ENCODE measurements at regions not wholly inside any gene's neighbourhood (a gene's known extent, or its start where the extent isn't known, plus 50 kb on each side); places are given as distances from the start of the nearest gene placed in this dataset.

GRCh38 chr11:38246451-38246850, 1648.4 kb upstream of the RAG2 start:
- H3K27me3 ChIP-seq: no peaks in the 10 kb centered on the region
- DNase-seq: no peak
- TF ChIP-seq, protein P1, sequence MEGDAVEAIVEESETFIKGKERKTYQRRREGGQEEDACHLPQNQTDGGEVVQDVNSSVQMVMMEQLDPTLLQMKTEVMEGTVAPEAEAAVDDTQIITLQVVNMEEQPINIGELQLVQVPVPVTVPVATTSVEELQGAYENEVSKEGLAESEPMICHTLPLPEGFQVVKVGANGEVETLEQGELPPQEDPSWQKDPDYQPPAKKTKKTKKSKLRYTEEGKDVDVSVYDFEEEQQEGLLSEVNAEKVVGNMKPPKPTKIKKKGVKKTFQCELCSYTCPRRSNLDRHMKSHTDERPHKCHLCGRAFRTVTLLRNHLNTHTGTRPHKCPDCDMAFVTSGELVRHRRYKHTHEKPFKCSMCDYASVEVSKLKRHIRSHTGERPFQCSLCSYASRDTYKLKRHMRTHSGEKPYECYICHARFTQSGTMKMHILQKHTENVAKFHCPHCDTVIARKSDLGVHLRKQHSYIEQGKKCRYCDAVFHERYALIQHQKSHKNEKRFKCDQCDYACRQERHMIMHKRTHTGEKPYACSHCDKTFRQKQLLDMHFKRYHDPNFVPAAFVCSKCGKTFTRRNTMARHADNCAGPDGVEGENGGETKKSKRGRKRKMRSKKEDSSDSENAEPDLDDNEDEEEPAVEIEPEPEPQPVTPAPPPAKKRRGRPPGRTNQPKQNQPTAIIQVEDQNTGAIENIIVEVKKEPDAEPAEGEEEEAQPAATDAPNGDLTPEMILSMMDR (IDR thresholded peaks at IDR 0.05): no peak
- TF ChIP-seq POLR2A (IDR thresholded peaks at IDR 0.05) (no peak), EP300 (IDR thresholded peaks at IDR 0.05) (no peak)
- no peaks in the 10 kb centered on the region for H3K9me3 ChIP-seq
- intact Hi-C loops (cut with DNase I): no loop called here
- H3K4me3 ChIP-seq: no peak overlapping the region
- no peak overlapping the region for H3K27ac ChIP-seq
- 60 to 80% (median 65%) methylated on average over 1 of the region's 1 CpG for WGBS, 3 donors
- no peaks in the 10 kb centered on the region for H3K36me3 ChIP-seq
- no peaks in the 10 kb centered on the region for H3K4me1 ChIP-seq (ENCODE audit: insufficient read depth)

- H3K36me3 ChIP-seq: no peaks in the 10 kb centered on the region
- intact Hi-C loops (cut with DNase I): no loop called here
- H3K27me3 ChIP-seq: no peaks in the 10 kb centered on the region
- WGBS, 3 donors: 92 to 98% (median 97%) methylated on average over 3 of the region's 3 CpGs
- H3K27ac ChIP-seq: no peak overlapping the region
- H3K9me3 ChIP-seq: peaks cover 0 to 9% of the 10 kb centered on the region in 2 donors
- H3K4me3 ChIP-seq: no peak overlapping the region
- H3K4me1 ChIP-seq (ENCODE audit: insufficient read depth): no peaks in the 10 kb centered on the region
- TF ChIP-seq, protein P1 (IDR thresholded peaks at IDR 0.05): no peak
- no peak for TF ChIP-seq POLR2A (IDR thresholded peaks at IDR 0.05)
- no peak for TF ChIP-seq EP300 (IDR thresholded peaks at IDR 0.05)
- DNase-seq: no peak
Observed at GRCh38 chr11:38226684-38227083, 1628.6 kb upstream of the RAG2 start.

- no peak overlapping the region for H3K4me3 ChIP-seq
- TF ChIP-seq POLR2A (IDR thresholded peaks at IDR 0.05) (no peak), EP300 (IDR thresholded peaks at IDR 0.05) (no peak)
- TF ChIP-seq, protein P1 (IDR thresholded peaks at IDR 0.05): no peak
- no peaks in the 10 kb centered on the region for H3K4me1 ChIP-seq (ENCODE audit: insufficient read depth)
- H3K36me3 ChIP-seq: no peaks in the 10 kb centered on the region
- H3K27me3 ChIP-seq: no peaks in the 10 kb centered on the region
- no peak overlapping the region for H3K27ac ChIP-seq
- peaks cover 0 to 2% of the 10 kb centered on the region in 2 donors for H3K9me3 ChIP-seq
- 32 to 38% (median 33%) methylated on average over 2 of the region's 2 CpGs for WGBS, 3 donors
- intact Hi-C loops (cut with DNase I): no loop called here
- no peak for DNase-seq
Observed at GRCh38 chr11:38221295-38221694, 1623.3 kb upstream of the RAG2 start.

DNA sequence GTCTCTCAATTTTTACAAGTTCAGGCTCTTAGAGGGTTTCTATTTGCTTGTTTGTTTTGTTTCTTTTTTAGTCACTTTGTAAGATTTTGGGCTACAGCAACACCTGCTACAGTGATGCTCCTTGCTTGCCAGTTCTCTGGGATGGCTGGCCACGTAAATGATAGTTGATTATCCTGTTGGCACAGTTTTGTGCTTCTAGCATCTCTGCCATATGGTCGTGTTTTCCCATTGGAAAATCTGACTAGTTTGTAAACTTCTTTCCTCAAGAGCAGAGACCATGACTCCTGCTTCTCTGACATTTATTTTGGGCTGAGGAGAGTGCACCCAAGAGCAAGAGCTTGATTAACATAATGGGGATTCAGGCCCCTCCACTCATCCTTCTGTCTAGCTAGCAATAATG, 1621.6 kb upstream of the RAG2 start:
- intact Hi-C loops (cut with DNase I): no loop called here
- TF ChIP-seq POLR2A (IDR thresholded peaks at IDR 0.05) (no peak), EP300 (IDR thresholded peaks at IDR 0.05) (no peak)
- TF ChIP-seq, protein P1 (IDR thresholded peaks at IDR 0.05): no peak

More for the DNA sequence above, 1621.6 kb upstream of the RAG2 start:
- H3K4me1 ChIP-seq (ENCODE audit: insufficient read depth): no peaks in the 10 kb centered on the region
- H3K9me3 ChIP-seq: no peaks in the 10 kb centered on the region
- no peak overlapping the region for H3K4me3 ChIP-seq
- 75 to 83% (median 80%) methylated on average over 2 of the region's 2 CpGs for WGBS, 3 donors
- no peak for DNase-seq
- H3K36me3 ChIP-seq: no peaks in the 10 kb centered on the region
- H3K27ac ChIP-seq: no peak overlapping the region
- no peaks in the 10 kb centered on the region for H3K27me3 ChIP-seq

Measured in ovary (tissue), 7 donors.